ENCODE measurements at regions not wholly inside any gene's neighbourhood (a gene's known extent, or its start where the extent isn't known, plus 50 kb on each side); places are given as distances from the start of the nearest gene placed in this dataset.

DNA sequence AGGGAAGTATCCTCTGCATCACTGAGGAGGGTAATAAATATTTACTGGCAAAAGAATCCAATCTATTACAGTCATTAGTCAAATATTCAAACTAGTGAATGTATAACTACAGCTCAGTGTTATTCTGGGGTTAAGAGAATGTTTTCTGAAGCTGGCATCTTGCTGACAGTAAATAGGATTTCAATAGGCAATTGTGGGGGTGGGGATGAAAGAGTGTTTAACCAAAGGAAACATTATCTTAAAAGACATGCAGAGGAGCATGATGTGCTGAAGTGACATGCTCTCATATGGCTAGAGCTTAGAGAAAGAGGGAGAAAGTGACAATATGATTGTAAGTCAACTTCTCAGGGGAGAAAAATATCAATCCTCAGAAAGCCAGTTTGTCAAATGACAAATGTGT, 618.4 kb upstream of the RIOK2 start:
- no peak overlapping the region for H3K27ac Mint-ChIP-seq
- ATAC-seq (no peak), DNase-seq (no peak)
- H3K4me3 Mint-ChIP-seq, result no peak overlapping the region
- CTCF ChIA-PET, result no interaction called here
- H3K9me3 Mint-ChIP-seq (ENCODE audit: low read depth), result peaks cover 5% of the 10 kb centered on the region
- no peaks in the 10 kb centered on the region for H3K4me1 Mint-ChIP-seq
- H3K27me3 Mint-ChIP-seq, result no peaks in the 10 kb centered on the region
- H3K36me3 Mint-ChIP-seq, result no peaks in the 10 kb centered on the region

DNA sequence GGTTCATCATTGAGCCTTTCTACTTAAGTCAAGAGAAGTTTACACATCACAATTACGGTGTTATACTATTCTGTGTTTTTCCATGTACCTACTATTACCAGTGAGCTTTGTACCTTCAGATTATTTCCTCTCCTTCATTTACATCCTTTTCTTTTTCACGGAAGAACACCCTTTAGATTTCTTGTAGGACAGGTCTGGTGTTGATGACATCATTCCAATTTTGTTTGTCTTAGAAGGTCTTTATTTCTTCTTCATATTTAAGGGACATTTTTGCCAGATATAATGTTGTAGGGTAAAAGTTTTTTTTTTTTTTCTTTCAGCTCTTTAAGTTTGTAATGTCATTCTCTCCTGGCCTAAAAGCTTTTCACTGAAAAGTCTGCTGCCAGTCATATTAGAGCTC, 637.1 kb upstream of the RIOK2 start:
- H3K27ac Mint-ChIP-seq, result no peak overlapping the region
- no peak overlapping the region for H3K4me3 Mint-ChIP-seq
- no peaks in the 10 kb centered on the region for H3K27me3 Mint-ChIP-seq
- no peaks in the 10 kb centered on the region for H3K4me1 Mint-ChIP-seq
- H3K9me3 Mint-ChIP-seq (ENCODE audit: low read depth), result peaks cover 6% of the 10 kb centered on the region
- no peaks in the 10 kb centered on the region for H3K36me3 Mint-ChIP-seq
- ATAC-seq, result no peak
- CTCF ChIA-PET, result no interaction called here
- DNase-seq, result no peak

DNA sequence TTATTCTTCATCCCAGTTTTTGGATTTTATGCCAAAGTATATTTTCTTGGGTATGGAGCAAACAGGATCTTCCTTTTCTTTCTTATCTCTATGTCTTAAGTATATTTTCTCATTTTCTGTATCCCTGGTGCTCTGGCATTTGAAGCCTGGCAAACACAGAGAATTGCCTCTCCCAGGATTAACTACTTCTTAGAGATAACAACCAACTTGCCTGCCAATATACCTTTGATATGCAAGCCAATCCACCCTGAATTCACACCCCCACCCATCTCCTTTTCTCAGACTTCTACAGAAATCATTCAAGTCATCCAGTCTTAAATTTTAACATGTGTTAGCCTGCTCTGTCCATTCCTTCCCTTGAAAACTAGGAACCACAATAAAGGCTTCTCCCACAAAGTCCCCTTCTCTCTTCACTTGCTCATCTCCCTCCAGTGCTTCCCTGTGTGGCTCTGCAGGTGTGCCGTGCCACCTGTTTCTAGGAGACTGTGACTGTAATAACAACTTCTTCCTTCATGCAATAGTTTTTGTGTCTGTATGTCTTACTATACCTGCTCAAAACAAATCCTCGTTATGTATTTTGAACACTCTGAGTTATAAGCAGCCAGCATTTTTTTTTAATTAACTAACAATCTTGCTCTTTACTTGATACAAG, 649.7 kb upstream of the RIOK2 start:
- Mint-ChIP-seq H3K4me1 (no peaks in the 10 kb centered on the region), H3K27ac (no peak overlapping the region), H3K9me3 (ENCODE audit: low read depth) (no peaks in the 10 kb centered on the region), H3K27me3 (no peaks in the 10 kb centered on the region), H3K36me3 (no peaks in the 10 kb centered on the region), H3K4me3 (no peak overlapping the region)
- CTCF ChIA-PET, result no interaction called here
- ATAC-seq (no peak), DNase-seq (no peak)

DNA sequence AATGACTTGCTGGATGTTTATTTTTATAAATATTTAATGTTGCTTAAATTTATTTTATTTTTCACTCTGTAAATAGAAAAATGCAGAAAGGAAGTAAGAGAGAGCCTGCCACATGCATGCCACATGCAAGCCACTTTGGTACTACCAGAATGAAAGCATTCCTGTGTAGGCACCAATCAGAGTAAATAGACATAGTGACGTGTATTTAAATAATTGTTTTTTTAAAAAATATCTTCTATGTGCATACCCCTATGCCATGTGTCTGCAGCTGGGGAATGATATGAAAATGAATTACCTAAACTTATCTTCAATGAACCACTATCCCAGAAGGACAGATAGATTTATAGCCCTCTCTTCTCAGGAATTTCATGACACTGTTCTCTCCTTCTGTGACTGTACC, 651.5 kb upstream of the RIOK2 start:
- Mint-ChIP-seq H3K27ac (no peak overlapping the region), H3K27me3 (no peaks in the 10 kb centered on the region), H3K36me3 (no peaks in the 10 kb centered on the region), H3K9me3 (ENCODE audit: low read depth) (no peaks in the 10 kb centered on the region), H3K4me3 (no peak overlapping the region), H3K4me1 (peaks cover 6% of the 10 kb centered on the region)
- ATAC-seq (no peak), DNase-seq (no peak)
- CTCF ChIA-PET, result no interaction called here

DNA sequence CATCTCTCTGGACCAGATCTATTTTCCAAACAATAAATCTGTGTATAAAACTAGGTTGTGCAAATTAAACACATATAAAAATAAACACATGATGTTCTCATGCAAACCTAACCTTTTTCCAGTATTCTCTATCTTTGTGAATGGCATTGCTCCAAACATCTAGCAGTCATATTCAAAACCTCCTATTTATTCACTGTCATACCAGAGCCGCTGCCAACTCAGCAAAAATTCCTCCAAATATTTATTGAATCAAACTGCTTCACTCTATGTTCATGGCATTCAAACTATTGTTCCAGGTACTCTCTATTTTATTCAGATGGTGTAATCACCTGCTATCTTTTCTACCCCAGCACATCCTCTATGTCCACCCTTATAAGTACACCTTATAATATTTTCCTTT, 652.1 kb upstream of the RIOK2 start:
- Mint-ChIP-seq H3K9me3 (ENCODE audit: low read depth) (no peaks in the 10 kb centered on the region), H3K4me1 (peaks cover 6% of the 10 kb centered on the region), H3K27ac (no peak overlapping the region), H3K36me3 (no peaks in the 10 kb centered on the region), H3K27me3 (no peaks in the 10 kb centered on the region), H3K4me3 (no peak overlapping the region)
- CTCF ChIA-PET, result no interaction called here
- no peak for ATAC-seq
- DNase-seq, result no peak

DNA sequence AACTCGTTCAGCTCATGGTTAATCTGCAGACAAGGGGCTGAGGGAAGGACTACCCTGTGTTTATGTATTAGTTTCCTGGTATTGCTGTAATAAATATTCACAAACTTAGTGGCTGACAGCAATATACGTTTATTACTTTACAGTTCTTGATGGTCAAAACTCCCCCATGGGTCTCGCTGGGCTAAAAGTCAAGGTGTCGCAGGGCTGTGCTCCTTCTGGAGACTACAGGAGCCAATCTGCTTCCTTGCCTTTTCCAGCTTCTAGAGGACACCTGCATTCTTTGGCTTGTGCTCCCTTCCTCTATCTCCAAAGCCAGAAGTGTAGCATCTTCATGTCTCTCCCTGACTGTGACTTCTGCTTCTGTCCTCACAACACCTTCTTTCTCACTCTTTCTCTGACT, 653.8 kb upstream of the RIOK2 start:
- Mint-ChIP-seq H3K4me3 (no peak overlapping the region), H3K27me3 (no peaks in the 10 kb centered on the region), H3K36me3 (no peaks in the 10 kb centered on the region), H3K9me3 (ENCODE audit: low read depth) (no peaks in the 10 kb centered on the region), H3K4me1 (peaks cover 6% of the 10 kb centered on the region), H3K27ac (no peak overlapping the region)
- DNase-seq, result no peak
- no peak for ATAC-seq
- CTCF ChIA-PET, result no interaction called here

DNA sequence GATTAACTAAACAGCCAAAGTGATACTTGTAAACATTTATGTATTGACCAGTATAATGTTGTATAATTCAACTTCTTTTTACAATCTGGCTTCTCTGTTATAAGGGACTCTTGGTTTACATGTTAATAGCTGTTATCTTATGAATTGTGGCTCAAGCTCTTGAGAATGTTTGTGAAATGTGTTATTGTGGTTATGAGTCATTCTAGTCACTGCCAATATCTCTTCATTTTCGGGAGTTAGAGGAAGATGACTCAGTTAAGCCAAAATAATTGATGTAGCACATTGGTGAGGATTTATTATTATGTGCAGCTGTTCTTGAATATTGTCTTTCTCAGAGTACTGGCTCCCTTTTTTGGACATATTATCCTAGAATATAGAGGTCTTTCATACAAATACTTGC, 655.2 kb upstream of the RIOK2 start:
- DNase-seq (no peak), ATAC-seq (peak; percentile 20)
- Mint-ChIP-seq H3K4me3 (no peak overlapping the region), H3K36me3 (no peaks in the 10 kb centered on the region), H3K27me3 (no peaks in the 10 kb centered on the region), H3K27ac (no peak overlapping the region), H3K9me3 (ENCODE audit: low read depth) (no peaks in the 10 kb centered on the region), H3K4me1 (peaks cover 6% of the 10 kb centered on the region)
- CTCF ChIA-PET, result no interaction called here

DNA sequence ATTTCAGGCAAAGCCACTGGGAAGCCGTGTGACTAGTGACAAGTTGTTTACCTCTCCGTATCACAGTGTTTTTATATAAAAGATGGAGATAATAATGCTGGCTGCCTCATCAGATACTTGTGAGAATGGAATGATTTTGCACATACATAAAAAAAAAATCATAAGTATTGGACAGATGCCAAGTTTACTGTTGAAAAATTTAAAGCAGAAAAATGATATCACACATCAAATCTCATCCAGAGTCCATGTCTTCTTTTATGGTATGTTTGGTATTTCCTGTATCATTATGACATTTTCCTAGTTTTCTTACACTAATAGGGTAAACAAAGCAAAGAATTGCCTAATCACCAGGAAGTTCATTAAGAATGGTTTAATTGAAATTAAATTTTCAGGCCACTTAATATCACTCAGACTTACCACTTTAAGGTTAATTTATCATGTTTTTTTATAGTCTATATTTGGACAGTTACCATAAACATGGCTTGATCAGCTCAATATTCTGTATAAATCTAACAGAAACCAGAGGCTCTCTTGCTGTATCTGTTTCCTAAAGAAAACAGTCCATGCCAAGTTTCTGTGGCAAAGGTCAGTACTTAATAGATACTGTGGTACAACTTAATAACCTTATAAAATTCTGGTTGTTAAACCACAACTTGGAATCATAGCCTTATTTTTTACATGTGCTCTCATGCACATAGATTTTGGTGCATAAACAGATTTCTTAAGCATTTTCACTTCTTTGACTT, 656.5 kb upstream of the RIOK2 start:
- H3K27me3 Mint-ChIP-seq, result no peaks in the 10 kb centered on the region

GRCh38 chr5:97840643-97841042, 657.6 kb upstream of the RIOK2 start:
- CTCF ChIA-PET, result no interaction called here
- DNase-seq, result no peak
- no peak for ATAC-seq
- H3K4me1 Mint-ChIP-seq, result peaks cover 6% of the 10 kb centered on the region
- no peaks in the 10 kb centered on the region for H3K27me3 Mint-ChIP-seq
- H3K36me3 Mint-ChIP-seq, result no peaks in the 10 kb centered on the region
- H3K4me3 Mint-ChIP-seq, result no peak overlapping the region
- no peak overlapping the region for H3K27ac Mint-ChIP-seq
- H3K9me3 Mint-ChIP-seq (ENCODE audit: low read depth), result no peaks in the 10 kb centered on the region

More for the DNA sequence above, 656.5 kb upstream of the RIOK2 start:
- no peak overlapping the region for H3K27ac Mint-ChIP-seq
- H3K4me1 Mint-ChIP-seq, result peaks cover 6% of the 10 kb centered on the region
- ATAC-seq (no peak), DNase-seq (no peak)
- H3K4me3 Mint-ChIP-seq, result no peak overlapping the region
- CTCF ChIA-PET, result no interaction called here
- H3K36me3 Mint-ChIP-seq, result no peaks in the 10 kb centered on the region
- H3K9me3 Mint-ChIP-seq (ENCODE audit: low read depth), result no peaks in the 10 kb centered on the region

DNA sequence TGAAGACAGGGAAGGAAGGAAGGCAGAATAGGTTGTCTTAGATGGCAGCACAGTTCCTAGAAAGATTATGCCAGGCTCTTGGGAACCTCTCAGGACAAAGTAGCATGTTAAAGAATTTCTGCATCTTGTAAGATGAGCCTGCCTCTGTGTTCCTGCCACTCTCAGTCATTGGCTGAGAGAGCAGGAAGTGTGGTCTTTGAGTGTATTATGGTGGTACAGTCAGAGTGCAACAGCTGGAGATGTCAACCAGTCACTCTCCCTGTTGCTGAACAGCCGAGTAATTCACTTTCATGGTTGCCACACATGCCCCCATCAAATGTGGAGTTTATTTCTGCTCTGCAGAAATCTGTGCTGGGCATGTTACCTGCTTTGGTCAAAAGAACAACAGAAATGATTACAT, 659.6 kb upstream of the RIOK2 start:
- Mint-ChIP-seq H3K27me3 (no peaks in the 10 kb centered on the region), H3K4me3 (no peak overlapping the region), H3K27ac (no peak overlapping the region), H3K9me3 (ENCODE audit: low read depth) (no peaks in the 10 kb centered on the region), H3K36me3 (no peaks in the 10 kb centered on the region), H3K4me1 (peaks cover 6% of the 10 kb centered on the region)
- DNase-seq (no peak), ATAC-seq (no peak)
- CTCF ChIA-PET, result no interaction called here

DNA sequence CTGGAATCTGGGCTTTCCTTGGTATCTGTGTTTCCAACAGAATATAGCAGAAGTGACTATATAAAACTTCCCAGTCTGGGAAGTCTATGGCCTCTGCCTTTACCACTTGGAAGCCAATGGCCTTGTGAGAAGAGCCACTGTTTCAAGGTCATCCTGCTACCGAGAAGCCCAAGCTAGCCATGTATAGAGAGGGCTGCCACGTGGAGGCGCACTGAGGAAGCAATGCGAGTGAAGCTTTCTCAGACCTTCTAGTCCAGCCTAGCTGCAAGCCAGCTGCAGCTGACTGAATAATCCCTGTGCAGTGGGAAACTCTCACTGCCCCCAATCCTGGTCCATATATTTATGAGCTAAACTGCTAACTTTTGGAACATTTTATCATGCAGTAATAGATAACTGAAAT, 661.8 kb upstream of the RIOK2 start:
- H3K27me3 Mint-ChIP-seq, result no peaks in the 10 kb centered on the region
- ATAC-seq (no peak), DNase-seq (no peak)
- no peak overlapping the region for H3K4me3 Mint-ChIP-seq
- no peaks in the 10 kb centered on the region for H3K9me3 Mint-ChIP-seq (ENCODE audit: low read depth)
- H3K36me3 Mint-ChIP-seq, result no peaks in the 10 kb centered on the region
- CTCF ChIA-PET, result no interaction called here
- no peak overlapping the region for H3K27ac Mint-ChIP-seq
- H3K4me1 Mint-ChIP-seq, result no peaks in the 10 kb centered on the region

DNA sequence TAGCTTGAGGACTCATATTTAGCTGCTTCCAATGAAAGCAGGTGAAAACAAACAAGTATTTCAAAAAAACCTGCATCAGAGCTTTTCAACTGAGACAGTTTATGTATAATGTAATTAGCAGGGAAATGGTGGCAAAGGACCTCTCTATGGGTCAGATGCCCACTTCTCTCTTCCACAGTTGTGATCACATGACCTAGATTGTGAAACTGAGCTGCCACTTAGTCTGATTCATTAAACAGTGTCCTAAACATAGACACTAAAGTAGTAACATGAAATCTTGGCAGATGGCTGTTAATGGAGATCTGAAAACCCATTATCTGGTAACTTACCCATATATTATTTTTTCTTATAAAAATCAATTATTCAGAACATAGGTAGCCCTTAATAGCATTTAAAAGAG, 663.6 kb upstream of the RIOK2 start:
- no peak for ATAC-seq
- H3K4me1 Mint-ChIP-seq, result no peaks in the 10 kb centered on the region
- no peak overlapping the region for H3K27ac Mint-ChIP-seq
- H3K36me3 Mint-ChIP-seq, result no peaks in the 10 kb centered on the region
- CTCF ChIA-PET, result no interaction called here
- H3K4me3 Mint-ChIP-seq, result no peak overlapping the region
- DNase-seq, result no peak
- H3K9me3 Mint-ChIP-seq (ENCODE audit: low read depth), result no peaks in the 10 kb centered on the region
- H3K27me3 Mint-ChIP-seq, result no peaks in the 10 kb centered on the region

- ATAC-seq (no peak), DNase-seq (no peak)
- Mint-ChIP-seq H3K36me3 (no peaks in the 10 kb centered on the region), H3K9me3 (ENCODE audit: low read depth) (no peaks in the 10 kb centered on the region), H3K27ac (no peak overlapping the region), H3K4me3 (no peak overlapping the region), H3K27me3 (no peaks in the 10 kb centered on the region), H3K4me1 (no peaks in the 10 kb centered on the region)
- CTCF ChIA-PET, result no interaction called here
These were observed 665.0 kb upstream of the RIOK2 start for GRCh38 chr5:97847920-97848631.

- DNase-seq (no peak), ATAC-seq (no peak)
- no peak overlapping the region for H3K27ac Mint-ChIP-seq
- H3K27me3 Mint-ChIP-seq, result no peaks in the 10 kb centered on the region
- H3K9me3 Mint-ChIP-seq (ENCODE audit: low read depth), result no peaks in the 10 kb centered on the region
- no peaks in the 10 kb centered on the region for H3K36me3 Mint-ChIP-seq
- CTCF ChIA-PET, result no interaction called here
- H3K4me3 Mint-ChIP-seq, result no peak overlapping the region
- H3K4me1 Mint-ChIP-seq, result no peaks in the 10 kb centered on the region
These were observed 668.0 kb upstream of the RIOK2 start for GRCh38 chr5:97851036-97851435.

Data from activated CD8-positive, alpha-beta memory T cell treated with anti-CD3 and anti-CD28 coated beads, Interleukin-2, amount 10 ng/mL, durations not matched to agents 7 days and 5 days (primary cell).